GM10266 (cell line): ENCODE measurements at regions not wholly inside any gene's neighbourhood (a gene's known extent, or its start where the extent isn't known, plus 50 kb on each side); places are given as distances from the start of the nearest gene placed in this dataset.
"Not testable (repeated sequence)": the region's sequence is repeated elsewhere in the genome, so short reads cannot be mapped to it uniquely, and the experiment has no call there.

Source experiments
- DNase-seq: peaks from one replicate; pipeline ENCODE4 v3.0.0; 2012; ENCODE audit errors: extremely low spot score
- TF ChIP-seq, protein P1 (sequence below): IDR thresholded peaks from 2 replicates; pipeline ENCODE4 v1.5.1; 2012; ENCODE audit warnings: mild to moderate bottlenecking, low read depth; ENCODE audit not compliant: control insufficient read depth, insufficient read depth; ENCODE audit errors: missing control alignments

DNA sequence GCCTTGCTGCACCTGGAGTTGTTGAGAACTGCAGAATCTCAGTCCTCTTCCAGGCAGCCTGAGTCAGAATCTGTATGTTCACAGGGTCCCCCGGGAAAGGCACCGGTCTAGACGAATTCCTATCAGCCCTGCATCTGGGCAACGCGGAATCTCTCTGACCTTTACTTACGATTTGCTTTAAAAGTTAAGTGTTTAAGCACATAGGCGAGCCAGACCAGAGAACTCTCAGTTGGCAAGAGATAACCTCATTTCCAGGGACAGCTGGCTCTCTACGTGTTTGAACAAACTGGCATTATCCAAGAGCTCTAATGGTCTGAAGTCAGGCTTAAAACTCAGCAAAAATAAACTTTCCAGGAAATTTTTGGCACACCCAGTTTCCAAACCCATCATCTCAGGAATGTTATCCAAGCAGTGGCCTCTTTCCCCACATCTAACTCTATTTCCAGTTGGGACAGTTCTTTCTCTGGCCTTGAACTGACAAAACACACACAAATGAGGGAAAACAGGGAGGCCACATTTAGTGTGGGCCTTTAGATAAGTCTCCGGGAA lies 53.4 kb downstream of the HES1 start:
- no peak for DNase-seq
- TF ChIP-seq, protein P1, sequence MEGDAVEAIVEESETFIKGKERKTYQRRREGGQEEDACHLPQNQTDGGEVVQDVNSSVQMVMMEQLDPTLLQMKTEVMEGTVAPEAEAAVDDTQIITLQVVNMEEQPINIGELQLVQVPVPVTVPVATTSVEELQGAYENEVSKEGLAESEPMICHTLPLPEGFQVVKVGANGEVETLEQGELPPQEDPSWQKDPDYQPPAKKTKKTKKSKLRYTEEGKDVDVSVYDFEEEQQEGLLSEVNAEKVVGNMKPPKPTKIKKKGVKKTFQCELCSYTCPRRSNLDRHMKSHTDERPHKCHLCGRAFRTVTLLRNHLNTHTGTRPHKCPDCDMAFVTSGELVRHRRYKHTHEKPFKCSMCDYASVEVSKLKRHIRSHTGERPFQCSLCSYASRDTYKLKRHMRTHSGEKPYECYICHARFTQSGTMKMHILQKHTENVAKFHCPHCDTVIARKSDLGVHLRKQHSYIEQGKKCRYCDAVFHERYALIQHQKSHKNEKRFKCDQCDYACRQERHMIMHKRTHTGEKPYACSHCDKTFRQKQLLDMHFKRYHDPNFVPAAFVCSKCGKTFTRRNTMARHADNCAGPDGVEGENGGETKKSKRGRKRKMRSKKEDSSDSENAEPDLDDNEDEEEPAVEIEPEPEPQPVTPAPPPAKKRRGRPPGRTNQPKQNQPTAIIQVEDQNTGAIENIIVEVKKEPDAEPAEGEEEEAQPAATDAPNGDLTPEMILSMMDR: no peak

DNA sequence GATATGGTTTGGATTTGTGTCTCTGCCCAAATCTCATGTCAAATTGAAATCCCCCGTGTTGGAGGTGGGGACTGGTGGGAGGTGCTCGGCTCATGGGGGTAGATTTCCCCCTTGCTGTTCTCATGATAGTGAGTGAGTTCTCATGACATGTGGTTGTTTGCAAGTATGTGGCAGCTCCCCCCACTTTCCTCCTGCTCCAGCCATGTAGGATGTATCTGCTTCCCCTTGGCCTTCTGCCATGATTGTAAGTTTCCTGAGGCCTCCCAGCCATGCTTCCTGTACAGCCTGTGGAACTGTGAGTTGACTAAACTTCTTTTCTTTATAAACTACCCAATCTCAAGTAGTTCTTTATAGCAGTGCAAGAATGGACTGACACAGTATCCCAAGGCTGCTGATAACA lies 55.9 kb downstream of the HES1 start:
- DNase-seq: not testable (repeated sequence)

DNA sequence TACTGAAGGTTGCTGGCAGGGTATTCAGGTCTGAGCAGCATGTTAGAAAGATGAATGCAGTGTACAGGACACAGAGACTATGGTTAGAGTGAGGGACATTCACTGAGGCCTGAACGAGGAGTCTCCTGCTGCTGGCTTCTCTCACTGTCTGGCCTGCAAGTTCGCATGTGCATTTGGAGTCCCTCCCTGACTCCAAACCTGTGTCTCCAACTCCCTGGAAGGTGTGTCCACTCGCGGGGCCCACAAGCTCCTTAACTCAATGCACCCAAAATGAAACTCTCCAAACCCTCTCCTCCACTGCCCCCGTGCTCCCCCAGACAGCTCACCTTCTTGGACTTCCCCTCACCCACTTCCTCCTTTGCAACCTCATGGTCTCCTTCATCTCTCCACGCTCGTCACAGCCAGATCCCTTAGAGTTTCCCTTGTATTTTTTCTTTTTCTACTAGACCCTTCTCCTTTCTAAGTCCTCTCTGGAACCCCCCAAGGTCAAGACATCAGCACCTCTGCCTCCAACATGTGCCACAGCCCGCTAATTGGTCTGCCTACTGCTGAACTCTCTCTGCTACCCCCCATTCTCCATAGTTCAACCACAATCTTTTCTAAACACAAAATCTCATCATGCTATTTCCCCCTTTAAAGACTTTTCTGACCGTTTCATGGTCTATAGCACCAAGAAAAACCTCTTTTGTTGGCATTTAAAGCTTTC lies 58.3 kb downstream of the HES1 start:
- peak; percentile 48 for DNase-seq
- TF ChIP-seq, protein P1: no peak

DNA sequence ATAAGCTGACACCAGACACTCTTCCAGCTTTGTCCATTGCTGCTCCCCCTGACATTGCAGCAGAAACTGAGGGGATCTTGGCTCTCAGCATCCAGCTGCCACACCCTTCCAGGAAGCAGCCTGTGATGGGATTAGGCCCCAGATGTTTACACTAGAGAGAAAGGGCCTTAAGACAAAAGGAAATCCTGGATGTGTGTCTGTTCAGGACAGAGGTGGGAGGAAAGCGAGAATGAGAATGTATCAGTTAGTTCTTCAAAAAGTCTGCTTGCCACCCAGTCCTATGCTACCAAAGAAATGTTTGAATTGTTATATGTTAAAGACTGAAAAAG lies 58.8 kb downstream of the HES1 start:
- TF ChIP-seq, protein P1: no peak
- no peak for DNase-seq

DNA sequence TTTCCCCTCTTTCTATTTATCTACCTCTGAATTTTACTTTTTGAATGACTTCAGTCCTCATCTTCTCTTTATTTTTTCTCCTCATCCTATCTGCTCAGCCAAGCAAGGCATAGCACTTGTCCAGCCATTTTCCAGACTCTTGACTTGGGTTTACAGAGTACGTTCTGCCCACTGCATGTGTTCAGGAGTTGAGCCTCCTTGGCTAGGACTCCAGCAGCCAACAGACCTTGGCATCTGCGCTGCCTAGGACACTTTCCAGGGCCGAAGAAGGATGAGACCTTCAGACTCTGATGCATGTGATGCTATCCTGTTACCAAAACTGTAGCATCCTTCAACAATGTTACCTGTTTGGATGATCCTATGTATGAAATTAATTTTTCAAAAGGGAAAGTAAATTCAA lies 59.7 kb downstream of the HES1 start:
- no peak for DNase-seq
- TF ChIP-seq, protein P1: no peak

DNA sequence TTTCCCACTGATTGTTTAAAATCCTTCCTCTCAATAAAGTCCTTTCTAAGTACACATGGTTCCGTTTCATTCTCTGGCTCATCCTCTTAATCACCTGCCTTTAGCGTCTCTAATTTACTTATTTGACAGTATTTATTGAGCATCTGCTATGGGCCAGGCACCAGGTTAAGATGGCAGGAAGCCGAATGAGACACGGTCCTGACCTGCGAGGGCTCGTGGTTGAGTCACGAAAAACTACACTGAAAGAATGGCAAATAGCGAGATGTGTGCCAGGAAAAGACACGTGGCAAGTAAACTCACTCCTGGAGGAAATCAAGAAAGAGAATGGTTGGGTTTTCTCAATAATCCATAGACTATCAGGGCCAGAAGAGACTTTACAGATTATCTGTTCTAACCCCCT lies 60.9 kb downstream of the HES1 start:
- no peak for DNase-seq
- TF ChIP-seq, protein P1: no peak

DNA sequence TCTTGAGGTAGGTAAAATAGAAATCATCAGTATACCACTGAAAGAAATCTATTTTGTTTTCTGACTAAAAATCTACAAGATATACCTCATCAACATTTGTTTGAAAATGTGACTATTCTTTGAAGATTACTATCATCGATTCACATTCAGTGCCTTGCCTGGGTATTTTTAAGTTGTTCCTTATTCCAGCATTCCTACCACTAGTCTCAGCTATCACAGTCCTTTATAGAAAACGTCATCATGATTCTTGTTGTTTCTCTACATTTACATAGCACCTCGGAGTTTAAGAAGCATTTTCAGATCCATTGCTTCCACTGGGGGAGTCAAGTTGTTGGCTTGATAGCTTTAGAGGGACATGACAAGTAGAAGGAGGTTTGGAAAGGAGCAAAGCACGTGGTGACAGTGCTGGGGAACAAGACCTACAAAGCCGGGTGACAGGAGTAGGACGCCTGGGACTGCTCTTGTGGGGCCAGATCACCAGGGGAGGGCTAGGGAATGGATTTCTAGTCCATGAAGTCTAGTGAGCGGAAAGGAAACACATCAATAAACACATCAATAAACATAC lies 61.5 kb downstream of the HES1 start:
- DNase-seq: no peak
- TF ChIP-seq, protein P1: no peak
